Osteocyte (in vitro differentiated cells): ENCODE measurements at regions not wholly inside any gene's neighbourhood (a gene's known extent, or its start where the extent isn't known, plus 50 kb on each side); places are given as distances from the start of the nearest gene placed in this dataset.

Experiments used
- DNase-seq: peaks from one replicate; pipeline ENCODE4 v3.0.0; 2021; ENCODE audit warnings: mixed read lengths; ENCODE audit not compliant: unreplicated experiment; ENCODE audit errors: extremely low spot score
- H3K27ac Mint-ChIP-seq: one replicate; pipeline ENCODE4 v1.8.0; 2021; ENCODE audit warnings: mild to moderate bottlenecking, mixed read lengths; ENCODE audit not compliant: unreplicated experiment
- H3K27me3 Mint-ChIP-seq: one replicate; pipeline ENCODE4 v1.8.0; 2021; ENCODE audit warnings: mixed read lengths; ENCODE audit not compliant: unreplicated experiment
- H3K36me3 Mint-ChIP-seq: one replicate; pipeline ENCODE4 v1.8.0; 2021; ENCODE audit warnings: mixed read lengths; ENCODE audit not compliant: unreplicated experiment
- H3K4me1 Mint-ChIP-seq: one replicate; pipeline ENCODE4 v1.8.0; 2021; ENCODE audit warnings: mixed read lengths; ENCODE audit not compliant: unreplicated experiment
- H3K4me3 Mint-ChIP-seq: one replicate; pipeline ENCODE4 v1.8.0; 2021; ENCODE audit warnings: mild to moderate bottlenecking, moderate library complexity, mixed read lengths; ENCODE audit not compliant: unreplicated experiment
- H3K9me3 Mint-ChIP-seq: one replicate; pipeline ENCODE4 v1.8.0; 2021; ENCODE audit warnings: mixed read lengths; ENCODE audit not compliant: unreplicated experiment
- TF ChIP-seq, protein P1 (sequence below): fragments of 200-600 bp; sonication (generic); IDR thresholded peaks from 2 replicates; pipeline ENCODE4 v1.5.0; 2021; ENCODE audit warnings: antibody characterized with exemption, mild to moderate bottlenecking, moderate library complexity

GRCh38 chr11:95516175-95516574 is 273.4 kb downstream of the FAM76B start:
- no peak overlapping the region for H3K27ac Mint-ChIP-seq
- peaks cover 2% of the 10 kb centered on the region for H3K36me3 Mint-ChIP-seq
- peaks cover 6% of the 10 kb centered on the region for H3K27me3 Mint-ChIP-seq
- no peaks in the 10 kb centered on the region for H3K9me3 Mint-ChIP-seq
- TF ChIP-seq, protein P1, sequence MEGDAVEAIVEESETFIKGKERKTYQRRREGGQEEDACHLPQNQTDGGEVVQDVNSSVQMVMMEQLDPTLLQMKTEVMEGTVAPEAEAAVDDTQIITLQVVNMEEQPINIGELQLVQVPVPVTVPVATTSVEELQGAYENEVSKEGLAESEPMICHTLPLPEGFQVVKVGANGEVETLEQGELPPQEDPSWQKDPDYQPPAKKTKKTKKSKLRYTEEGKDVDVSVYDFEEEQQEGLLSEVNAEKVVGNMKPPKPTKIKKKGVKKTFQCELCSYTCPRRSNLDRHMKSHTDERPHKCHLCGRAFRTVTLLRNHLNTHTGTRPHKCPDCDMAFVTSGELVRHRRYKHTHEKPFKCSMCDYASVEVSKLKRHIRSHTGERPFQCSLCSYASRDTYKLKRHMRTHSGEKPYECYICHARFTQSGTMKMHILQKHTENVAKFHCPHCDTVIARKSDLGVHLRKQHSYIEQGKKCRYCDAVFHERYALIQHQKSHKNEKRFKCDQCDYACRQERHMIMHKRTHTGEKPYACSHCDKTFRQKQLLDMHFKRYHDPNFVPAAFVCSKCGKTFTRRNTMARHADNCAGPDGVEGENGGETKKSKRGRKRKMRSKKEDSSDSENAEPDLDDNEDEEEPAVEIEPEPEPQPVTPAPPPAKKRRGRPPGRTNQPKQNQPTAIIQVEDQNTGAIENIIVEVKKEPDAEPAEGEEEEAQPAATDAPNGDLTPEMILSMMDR = no peak
- no peak for DNase-seq
- peaks cover 43% of the 10 kb centered on the region for H3K4me1 Mint-ChIP-seq
- H3K4me3 Mint-ChIP-seq = no peak overlapping the region

DNA sequence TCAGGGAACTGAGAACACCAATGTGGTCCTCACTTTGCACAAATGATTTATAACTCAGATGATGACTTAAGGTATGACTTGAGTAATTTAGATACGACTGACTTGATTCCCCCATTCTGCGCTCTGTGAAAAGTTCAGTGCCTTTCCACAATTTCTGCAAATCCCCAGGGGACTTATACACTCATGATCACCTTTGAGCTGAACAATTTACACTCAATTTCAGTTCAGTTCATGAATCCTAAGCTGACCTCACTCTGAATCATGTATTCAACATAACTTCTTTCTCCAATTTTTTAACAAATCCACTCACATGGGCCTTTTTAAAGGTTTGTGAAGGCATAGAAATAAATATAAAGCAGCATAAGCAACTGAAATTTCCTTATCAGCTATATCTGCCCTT is 274.2 kb downstream of the FAM76B start:
- H3K9me3 Mint-ChIP-seq = no peaks in the 10 kb centered on the region
- peaks cover 2% of the 10 kb centered on the region for H3K36me3 Mint-ChIP-seq
- H3K4me3 Mint-ChIP-seq = no peak overlapping the region
- H3K27ac Mint-ChIP-seq = no peak overlapping the region
- DNase-seq = no peak
- H3K4me1 Mint-ChIP-seq = peaks cover 35% of the 10 kb centered on the region
- TF ChIP-seq, protein P1 = no peak
- H3K27me3 Mint-ChIP-seq = peaks cover 7% of the 10 kb centered on the region

GRCh38 chr11:95514416-95515110 is 275.0 kb downstream of the FAM76B start:
- no peak overlapping the region for H3K4me3 Mint-ChIP-seq
- TF ChIP-seq, protein P1 = no peak
- no peak for DNase-seq
- peaks cover 2% of the 10 kb centered on the region for H3K36me3 Mint-ChIP-seq
- H3K4me1 Mint-ChIP-seq = peaks cover 35% of the 10 kb centered on the region
- H3K27me3 Mint-ChIP-seq = peaks cover 13% of the 10 kb centered on the region
- H3K27ac Mint-ChIP-seq = peak overlapping the region; percentile 27
- no peaks in the 10 kb centered on the region for H3K9me3 Mint-ChIP-seq

GRCh38 chr11:95512682-95513081 is 276.9 kb downstream of the FAM76B start:
- Mint-ChIP-seq H3K36me3 (peaks cover 2% of the 10 kb centered on the region), H3K4me3 (no peak overlapping the region), H3K4me1 (peaks cover 39% of the 10 kb centered on the region), H3K9me3 (no peaks in the 10 kb centered on the region), H3K27me3 (peaks cover 13% of the 10 kb centered on the region), H3K27ac (peak overlapping the region; percentile 72)
- no peak for DNase-seq
- TF ChIP-seq, protein P1 = no peak

DNA sequence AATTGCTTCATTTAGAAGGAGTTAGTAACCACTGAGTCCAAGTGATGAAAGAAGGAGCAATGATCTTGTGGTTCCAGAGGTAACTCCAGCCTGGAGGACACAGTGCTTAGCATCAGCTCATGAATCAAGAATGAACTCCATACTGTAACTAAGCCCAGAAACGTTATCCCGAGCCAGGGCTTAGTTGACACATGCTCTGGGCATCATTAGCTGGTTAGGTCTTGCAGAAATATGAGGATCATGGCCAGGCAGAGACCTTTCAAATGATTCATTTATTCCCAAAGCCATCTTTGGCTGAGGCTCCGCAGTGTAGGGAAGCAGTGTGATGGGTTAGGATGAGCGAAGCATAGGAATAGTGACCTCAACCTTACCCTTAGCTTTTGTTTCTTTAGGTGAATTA is 277.4 kb downstream of the FAM76B start:
- TF ChIP-seq, protein P1 = no peak
- Mint-ChIP-seq H3K27ac (peak overlapping the region; percentile 72), H3K9me3 (no peaks in the 10 kb centered on the region), H3K4me3 (no peak overlapping the region), H3K27me3 (peaks cover 13% of the 10 kb centered on the region), H3K36me3 (peaks cover 2% of the 10 kb centered on the region), H3K4me1 (peaks cover 37% of the 10 kb centered on the region)
- no peak for DNase-seq
